NCI-H345 treated with DMSO at 0.1 percent for 48 hours (cell line): ENCODE measurements at regions not wholly inside any gene's neighbourhood (a gene's known extent, or its start where the extent isn't known, plus 50 kb on each side); places are given as distances from the start of the nearest gene placed in this dataset.

Source experiments
- DNase-seq: peaks from one replicate; lab custom pipeline; 2025; ENCODE audit not compliant: unreplicated experiment; lab: John Stamatoyannopoulos, UW

GRCh38 chr1:221150996-221151395 is 271.8 kb downstream of the HLX start:
- no peak for DNase-seq

GRCh38 chr1:221154932-221155331 is 275.7 kb downstream of the HLX start:
- no peak for DNase-seq

- DNase-seq, result no peak
Measured at GRCh38 chr1:221157026-221157761, 278.0 kb downstream of the HLX start.

- DNase-seq, result peak; percentile 52
Measured at GRCh38 chr1:221159608-221160007, 280.4 kb downstream of the HLX start.

GRCh38 chr1:221161571-221162041 is 282.4 kb downstream of the HLX start:
- no peak for DNase-seq

GRCh38 chr1:221162352-221162751 is 283.1 kb downstream of the HLX start:
- DNase-seq, result no peak

- DNase-seq, result no peak
Measured at GRCh38 chr1:221162939-221163338, 283.7 kb downstream of the HLX start.

- DNase-seq, result no peak
Measured at GRCh38 chr1:221164029-221164428, 284.8 kb downstream of the HLX start.

GRCh38 chr1:221164951-221165838 is 286.0 kb downstream of the HLX start:
- no peak for DNase-seq

- DNase-seq, result no peak
Measured at GRCh38 chr1:221165839-221166500, 286.7 kb downstream of the HLX start.

- no peak for DNase-seq
Measured at GRCh38 chr1:221166559-221167318, 287.5 kb downstream of the HLX start.

GRCh38 chr1:221169447-221169889 is 290.2 kb downstream of the HLX start:
- no peak for DNase-seq

- DNase-seq, result no peak
Measured at GRCh38 chr1:221170171-221170570, 290.9 kb downstream of the HLX start.

- DNase-seq, result no peak
Measured at GRCh38 chr1:221171768-221172167, 292.5 kb downstream of the HLX start.

- no peak for DNase-seq
Measured at GRCh38 chr1:221172841-221173240, 293.6 kb downstream of the HLX start.

- no peak for DNase-seq
Measured at GRCh38 chr1:221174330-221174993, 295.2 kb downstream of the HLX start.

GRCh38 chr1:221175249-221175648 is 296.0 kb downstream of the HLX start:
- no peak for DNase-seq

GRCh38 chr1:221180704-221181368 is 301.6 kb downstream of the HLX start:
- DNase-seq, result no peak

- DNase-seq, result no peak
Measured at GRCh38 chr1:221182791-221183533, 303.7 kb downstream of the HLX start.
